NCI-H2171 treated with DMSO at 0.1 percent for 48 hours (cell line): ENCODE measurements at regions not wholly inside any gene's neighbourhood (a gene's known extent, or its start where the extent isn't known, plus 50 kb on each side); places are given as distances from the start of the nearest gene placed in this dataset.
"Not testable (repeated sequence)": the region's sequence is repeated elsewhere in the genome, so short reads cannot be mapped to it uniquely, and the experiment has no call there.

Source experiments
- DNase-seq: peaks from one replicate; lab custom pipeline; 2025; lab: John Stamatoyannopoulos, UW

- DNase-seq, result not testable (repeated sequence)
Measured at GRCh38 chr3:185306286-185306685, 52.4 kb upstream of the EHHADH start.

GRCh38 chr3:185306847-185307246 is 53.0 kb upstream of the EHHADH start:
- DNase-seq, result no peak

- peak; percentile 66 for DNase-seq
Measured at GRCh38 chr3:185308126-185308754, 54.4 kb upstream of the EHHADH start.

- no peak for DNase-seq
Measured at GRCh38 chr3:185309302-185309701, 53.6 kb upstream of the MAP3K13 start.

GRCh38 chr3:185309795-185310194 is 53.1 kb upstream of the MAP3K13 start:
- no peak for DNase-seq

GRCh38 chr3:185311991-185312390 is 50.9 kb upstream of the MAP3K13 start:
- peak; percentile 1 for DNase-seq
